ENCODE measurements at regions not wholly inside any gene's neighbourhood (a gene's known extent, or its start where the extent isn't known, plus 50 kb on each side); places are given as distances from the start of the nearest gene placed in this dataset.

DNA sequence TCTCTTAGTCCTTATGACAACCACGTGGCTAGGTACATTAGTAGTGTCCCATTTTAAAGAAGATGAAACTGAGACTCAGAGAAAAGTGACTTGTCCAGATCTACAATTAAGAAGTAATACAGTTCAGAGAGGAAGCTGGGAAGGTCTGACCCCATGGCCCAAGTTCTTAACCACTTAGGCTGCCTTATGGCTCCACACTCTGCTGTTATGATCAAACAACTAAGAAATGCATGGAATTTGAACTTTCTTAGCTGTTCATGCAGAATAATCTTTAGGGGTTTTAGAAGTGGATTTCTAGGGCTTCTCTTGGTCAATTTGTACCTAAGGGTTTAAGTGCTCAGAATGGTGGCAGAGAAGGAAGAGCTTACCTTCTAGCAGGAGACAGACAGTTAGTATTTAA lies 128.0 kb upstream of the MSX2 start:
- TF ChIP-seq CTCF (IDR thresholded peaks at IDR 0.05; ENCODE audit: low read depth, low read length) (no peak), POLR2A (IDR thresholded peaks at IDR 0.05; ENCODE audit: extremely low read depth, insufficient read length) (no peak), MAX (IDR thresholded peaks at IDR 0.05; ENCODE audit: low read depth, low read length) (no peak), MYC (IDR thresholded peaks at IDR 0.05; ENCODE audit: low read depth, low read length) (no peak)
